IMR-90 (cell line): ENCODE measurements at regions not wholly inside any gene's neighbourhood (a gene's known extent, or its start where the extent isn't known, plus 50 kb on each side); places are given as distances from the start of the nearest gene placed in this dataset.

ENCODE experiments used
- MAFK ChIP-seq: IDR thresholded peaks from 2 replicates; pipeline ENCODE4 v1.6.1; 2012; ENCODE audit warnings: low read depth, low read length, improper control_type of control experiment
- POLR2A ChIP-seq: IDR thresholded peaks from 2 replicates; pipeline ENCODE4 v1.6.1; 2012; ENCODE audit warnings: mild to moderate bottlenecking, low read depth, low read length
- RFX5 ChIP-seq: IDR thresholded peaks from 2 replicates; pipeline ENCODE4 v1.8.0; 2012; ENCODE audit warnings: low read depth, mild to moderate bottlenecking, low read length, moderate library complexity
- TF ChIP-seq, protein P1 (sequence below): conservative IDR thresholded peaks from 2 replicates; pipeline ENCODE4 v1.5.1; 2012; ENCODE audit warnings: mild to moderate bottlenecking, low read depth, low read length, improper control_type of control experiment
- TF ChIP-seq, protein P2 (sequence below): fragments of 150-350 bp; IDR thresholded peaks from 2 replicates; pipeline ENCODE4 v1.6.1; 2017; ENCODE audit warnings: mild to moderate bottlenecking, antibody characterized with exemption, low read length, low read depth

DNA sequence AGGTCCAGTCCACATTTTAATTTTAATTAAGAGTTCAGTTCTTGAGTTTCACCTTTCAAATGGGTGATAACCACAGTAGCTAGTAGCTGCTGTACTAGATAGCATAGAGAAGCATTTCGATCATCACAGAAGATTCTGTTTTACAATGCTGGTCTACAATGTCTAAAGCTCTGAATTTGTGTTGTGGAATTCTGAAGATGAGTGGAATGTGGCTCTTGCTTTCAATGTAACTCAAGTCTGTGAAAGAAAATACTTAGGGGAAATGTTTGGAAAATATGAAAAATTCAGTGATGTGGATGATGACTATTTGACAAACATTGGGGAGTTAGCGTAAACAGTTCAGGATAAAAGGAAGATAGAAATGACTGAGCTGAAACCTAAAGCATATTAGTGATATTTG, 139.4 kb downstream of the GNAT3 start:
- TF ChIP-seq MAFK (no peak), POLR2A (no peak), RFX5 (no peak)
- TF ChIP-seq, protein P1, sequence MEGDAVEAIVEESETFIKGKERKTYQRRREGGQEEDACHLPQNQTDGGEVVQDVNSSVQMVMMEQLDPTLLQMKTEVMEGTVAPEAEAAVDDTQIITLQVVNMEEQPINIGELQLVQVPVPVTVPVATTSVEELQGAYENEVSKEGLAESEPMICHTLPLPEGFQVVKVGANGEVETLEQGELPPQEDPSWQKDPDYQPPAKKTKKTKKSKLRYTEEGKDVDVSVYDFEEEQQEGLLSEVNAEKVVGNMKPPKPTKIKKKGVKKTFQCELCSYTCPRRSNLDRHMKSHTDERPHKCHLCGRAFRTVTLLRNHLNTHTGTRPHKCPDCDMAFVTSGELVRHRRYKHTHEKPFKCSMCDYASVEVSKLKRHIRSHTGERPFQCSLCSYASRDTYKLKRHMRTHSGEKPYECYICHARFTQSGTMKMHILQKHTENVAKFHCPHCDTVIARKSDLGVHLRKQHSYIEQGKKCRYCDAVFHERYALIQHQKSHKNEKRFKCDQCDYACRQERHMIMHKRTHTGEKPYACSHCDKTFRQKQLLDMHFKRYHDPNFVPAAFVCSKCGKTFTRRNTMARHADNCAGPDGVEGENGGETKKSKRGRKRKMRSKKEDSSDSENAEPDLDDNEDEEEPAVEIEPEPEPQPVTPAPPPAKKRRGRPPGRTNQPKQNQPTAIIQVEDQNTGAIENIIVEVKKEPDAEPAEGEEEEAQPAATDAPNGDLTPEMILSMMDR: no peak
- TF ChIP-seq, protein P2, sequence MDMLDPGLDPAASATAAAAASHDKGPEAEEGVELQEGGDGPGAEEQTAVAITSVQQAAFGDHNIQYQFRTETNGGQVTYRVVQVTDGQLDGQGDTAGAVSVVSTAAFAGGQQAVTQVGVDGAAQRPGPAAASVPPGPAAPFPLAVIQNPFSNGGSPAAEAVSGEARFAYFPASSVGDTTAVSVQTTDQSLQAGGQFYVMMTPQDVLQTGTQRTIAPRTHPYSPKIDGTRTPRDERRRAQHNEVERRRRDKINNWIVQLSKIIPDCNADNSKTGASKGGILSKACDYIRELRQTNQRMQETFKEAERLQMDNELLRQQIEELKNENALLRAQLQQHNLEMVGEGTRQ: no peak
